Cardiac fibroblast (primary cell): ENCODE measurements at regions not wholly inside any gene's neighbourhood (a gene's known extent, or its start where the extent isn't known, plus 50 kb on each side); places are given as distances from the start of the nearest gene placed in this dataset.
A peak's percentile ranks its signal among the peaks of the same experiment; 100 is the strongest.

Experiments
- DNase-seq, 2 donors: peaks; one replicate each; pipeline versions ENCODE4 v3.0.0 to v3.0.0-alpha.2; 2010; ENCODE audit warnings: low read depth in 2 of 2
- H3K4me3 ChIP-seq, 2 donors: replicated peaks in 1 of 2; 1 replicate in 1 of 2; 2 replicates in 1 of 2; pipeline ENCODE4 v1.5.1; 2011; ENCODE audit warnings: low read depth in 2 of 2, low read length in 2 of 2, mild to moderate bottlenecking in 2 of 2, moderate library complexity in 1 of 2
- TF ChIP-seq, protein P1 (sequence below): IDR thresholded peaks from one replicate; pipeline ENCODE4 v1.5.1; 2011; ENCODE audit warnings: low read depth, mild to moderate bottlenecking, low read length, inconsistent platforms

DNA sequence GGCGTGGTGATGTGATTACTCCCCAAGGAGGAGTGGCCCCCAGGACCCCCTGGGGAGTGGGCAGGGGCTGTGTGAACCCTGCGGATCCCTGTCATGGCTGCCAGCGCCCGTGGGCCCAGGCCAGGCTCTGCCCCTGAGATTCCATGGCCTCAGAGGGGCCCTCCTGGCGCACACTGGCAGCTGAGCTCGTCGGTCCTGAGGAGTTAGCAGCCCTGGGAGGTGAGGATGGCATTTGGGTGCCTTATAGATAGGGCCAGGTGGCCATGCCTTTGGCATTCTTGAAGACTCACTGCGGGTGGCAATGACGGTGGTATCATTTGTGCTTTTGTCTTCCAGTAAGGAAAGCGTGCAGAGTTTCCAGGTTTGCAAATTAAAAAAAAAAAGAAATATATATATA is 146.8 kb upstream of the GSE1 start:
- H3K4me3 ChIP-seq, result no peak overlapping the region
- no peak for DNase-seq
- TF ChIP-seq, protein P1, sequence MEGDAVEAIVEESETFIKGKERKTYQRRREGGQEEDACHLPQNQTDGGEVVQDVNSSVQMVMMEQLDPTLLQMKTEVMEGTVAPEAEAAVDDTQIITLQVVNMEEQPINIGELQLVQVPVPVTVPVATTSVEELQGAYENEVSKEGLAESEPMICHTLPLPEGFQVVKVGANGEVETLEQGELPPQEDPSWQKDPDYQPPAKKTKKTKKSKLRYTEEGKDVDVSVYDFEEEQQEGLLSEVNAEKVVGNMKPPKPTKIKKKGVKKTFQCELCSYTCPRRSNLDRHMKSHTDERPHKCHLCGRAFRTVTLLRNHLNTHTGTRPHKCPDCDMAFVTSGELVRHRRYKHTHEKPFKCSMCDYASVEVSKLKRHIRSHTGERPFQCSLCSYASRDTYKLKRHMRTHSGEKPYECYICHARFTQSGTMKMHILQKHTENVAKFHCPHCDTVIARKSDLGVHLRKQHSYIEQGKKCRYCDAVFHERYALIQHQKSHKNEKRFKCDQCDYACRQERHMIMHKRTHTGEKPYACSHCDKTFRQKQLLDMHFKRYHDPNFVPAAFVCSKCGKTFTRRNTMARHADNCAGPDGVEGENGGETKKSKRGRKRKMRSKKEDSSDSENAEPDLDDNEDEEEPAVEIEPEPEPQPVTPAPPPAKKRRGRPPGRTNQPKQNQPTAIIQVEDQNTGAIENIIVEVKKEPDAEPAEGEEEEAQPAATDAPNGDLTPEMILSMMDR, result no peak

DNA sequence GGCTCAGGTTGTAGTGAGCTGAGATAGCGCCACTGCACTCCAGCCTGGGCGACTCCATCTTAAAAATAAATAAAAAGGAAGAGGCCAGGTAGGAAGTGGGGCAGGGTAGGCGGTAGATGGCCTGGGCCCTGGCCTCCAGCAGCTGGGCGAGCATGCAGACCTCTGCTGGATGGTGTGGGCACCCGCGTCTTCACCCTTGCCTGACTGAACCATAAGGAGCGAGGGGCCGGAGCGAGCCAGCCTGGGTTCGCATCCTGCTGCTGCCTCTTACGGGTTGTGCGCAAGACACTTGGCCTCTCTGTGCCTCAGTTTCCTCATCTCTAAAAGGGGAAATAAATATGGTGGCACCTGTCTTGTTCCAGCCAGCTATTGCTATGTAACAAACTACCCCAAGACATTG is 146.1 kb upstream of the GSE1 start:
- TF ChIP-seq, protein P1, result no peak
- H3K4me3 ChIP-seq, result no peak overlapping the region
- DNase-seq, result no peak

DNA sequence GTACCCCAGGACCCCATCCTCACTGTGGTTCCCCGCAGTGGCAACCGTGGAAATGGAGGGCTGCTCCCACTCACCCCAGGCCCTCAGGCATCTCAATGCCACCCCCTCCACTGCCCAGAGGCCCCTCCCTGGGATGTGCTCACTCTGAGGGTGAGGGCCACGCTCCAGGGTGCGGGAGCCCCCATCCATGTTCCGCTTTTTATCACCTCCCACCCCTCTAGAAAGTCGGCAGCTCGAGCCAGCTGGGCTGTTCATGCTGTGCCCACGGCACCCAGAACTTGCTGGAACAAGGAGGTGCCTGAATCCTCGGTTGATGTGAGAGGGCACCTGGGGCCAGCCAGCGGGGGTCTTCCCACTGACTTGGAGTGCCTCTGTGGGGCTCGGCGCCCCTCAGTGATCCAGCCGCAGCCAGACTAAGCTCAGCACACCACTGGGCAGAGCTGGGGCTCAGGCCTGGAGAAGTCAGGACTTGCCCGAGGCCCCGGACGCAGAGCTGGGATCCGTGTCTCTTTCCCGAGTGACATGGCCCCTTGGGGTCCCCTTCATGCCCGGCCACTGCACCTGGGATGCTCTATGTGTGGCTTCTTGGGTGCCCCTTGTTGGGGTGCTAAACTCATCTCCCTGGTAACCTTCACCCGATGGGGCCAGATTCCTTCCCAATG is 143.1 kb upstream of the GSE1 start:
- H3K4me3 ChIP-seq, result no peak overlapping the region
- TF ChIP-seq, protein P1, result no peak
- DNase-seq, result no peak

DNA sequence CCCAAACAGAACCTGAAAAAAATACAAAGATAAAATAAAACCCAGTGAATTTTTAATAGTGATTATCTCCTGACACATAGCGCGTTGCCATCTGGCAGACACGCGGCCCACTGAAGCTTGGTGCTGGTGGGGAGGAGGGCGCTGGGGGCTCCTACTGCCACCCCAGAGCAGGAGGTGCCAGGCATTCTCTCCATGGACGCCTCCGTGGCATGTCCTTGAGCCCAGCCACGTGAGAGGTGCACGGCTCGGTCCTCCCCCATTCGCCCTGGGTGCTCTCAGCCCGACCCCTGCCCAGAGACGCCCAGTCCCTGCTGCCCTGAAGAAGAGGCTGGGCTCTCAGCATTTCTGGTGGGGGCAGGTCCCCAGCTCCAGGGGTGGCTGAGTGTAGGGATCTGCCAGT is 142.2 kb upstream of the GSE1 start:
- no peak for DNase-seq
- TF ChIP-seq, protein P1, result no peak
- no peak overlapping the region for H3K4me3 ChIP-seq

DNA sequence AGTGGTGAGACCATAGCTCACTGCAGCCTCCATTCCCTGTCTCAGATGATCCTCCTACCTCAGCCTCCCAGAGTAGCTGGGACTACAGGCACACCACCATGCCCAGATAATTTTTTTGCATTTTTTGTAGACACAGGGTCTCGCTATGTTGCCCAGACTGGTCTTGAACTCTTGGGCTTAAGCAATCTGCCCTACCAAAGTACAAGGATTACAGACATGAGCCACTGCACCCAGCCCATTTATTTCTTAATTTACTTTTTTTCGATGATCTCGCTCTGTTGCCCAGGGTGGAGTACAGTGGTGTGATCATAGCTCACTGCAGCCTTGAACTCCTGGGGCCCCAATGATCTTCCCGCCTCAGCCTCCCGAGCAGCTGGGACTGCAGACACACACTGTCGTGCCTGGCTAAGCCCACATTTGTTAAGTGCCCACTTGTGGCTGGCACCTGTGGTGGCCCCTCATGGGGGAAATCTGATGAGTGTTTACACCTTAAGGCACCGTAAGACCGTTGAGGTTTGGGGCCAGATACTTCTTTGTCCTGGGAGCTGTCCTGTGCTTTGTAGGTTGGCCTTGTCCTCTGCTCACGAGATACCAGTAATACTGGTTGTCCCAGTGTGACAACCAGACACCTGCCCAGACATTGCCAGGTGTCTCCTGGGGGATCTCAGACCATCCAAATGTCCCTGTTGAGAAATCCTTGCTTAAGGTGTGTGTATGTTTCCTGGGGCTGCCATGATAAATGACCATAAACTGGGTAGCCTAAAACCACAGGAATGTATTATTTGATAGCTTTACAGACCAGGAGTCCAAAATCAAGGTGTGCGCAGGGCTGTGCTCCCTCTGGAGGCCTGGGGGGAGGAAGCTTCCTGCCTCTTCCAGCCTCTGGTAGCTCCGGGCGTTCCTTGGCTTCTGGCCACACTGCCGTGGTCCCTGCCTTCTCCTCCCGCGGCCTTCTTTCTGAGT is 141.4 kb upstream of the GSE1 start:
- no peak overlapping the region for H3K4me3 ChIP-seq
- peak in 1 of 2 donors; percentile 31 for DNase-seq
- TF ChIP-seq, protein P1, result no peak

DNA sequence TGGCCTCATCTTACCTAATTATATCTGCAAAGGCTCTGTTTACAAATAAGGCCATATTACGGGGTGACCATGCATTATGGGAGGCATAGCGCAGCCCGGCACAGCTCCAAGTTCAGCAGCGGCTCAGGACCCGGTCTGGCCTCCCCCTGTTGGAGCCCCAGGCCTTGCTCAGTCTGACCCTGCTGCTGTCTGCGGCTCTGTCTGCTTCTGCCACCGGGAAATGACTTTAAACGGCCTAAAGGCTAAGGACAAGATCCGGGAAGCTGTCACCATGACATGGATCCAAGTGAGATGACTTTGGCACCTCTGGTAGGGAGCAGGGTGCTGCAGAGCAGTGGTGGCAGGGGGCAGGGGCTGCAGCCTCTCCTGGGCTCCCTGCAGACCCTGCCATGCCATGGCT is 140.6 kb upstream of the GSE1 start:
- TF ChIP-seq, protein P1, result no peak
- no peak overlapping the region for H3K4me3 ChIP-seq
- DNase-seq, result no peak
